HL-60 (cell line): ENCODE measurements at regions not wholly inside any gene's neighbourhood (a gene's known extent, or its start where the extent isn't known, plus 50 kb on each side); places are given as distances from the start of the nearest gene placed in this dataset.

Source experiments
- GABPA ChIP-seq: IDR thresholded peaks from 2 replicates; pipeline ENCODE4 v1.6.1; 2012; ENCODE audit warnings: low read depth
- POLR2AphosphoS5 ChIP-seq: IDR thresholded peaks from 2 replicates; pipeline ENCODE4 v1.6.1; 2012; ENCODE audit warnings: low read depth
- SPI1 ChIP-seq: IDR thresholded peaks from 2 replicates; pipeline ENCODE4 v1.6.1; 2012; ENCODE audit warnings: low read depth, mild to moderate bottlenecking, borderline replicate concordance
- TF ChIP-seq, protein P1 (sequence below): IDR thresholded peaks from one replicate; pipeline ENCODE4 v1.5.1; 2011; ENCODE audit warnings: low read length, control low read depth, inconsistent platforms; ENCODE audit not compliant: insufficient read depth
- TF ChIP-seq, protein P2 (sequence below): IDR thresholded peaks from 2 replicates; pipeline ENCODE4 v1.6.1; 2012; ENCODE audit warnings: low read depth; ENCODE audit not compliant: insufficient replicate concordance

DNA sequence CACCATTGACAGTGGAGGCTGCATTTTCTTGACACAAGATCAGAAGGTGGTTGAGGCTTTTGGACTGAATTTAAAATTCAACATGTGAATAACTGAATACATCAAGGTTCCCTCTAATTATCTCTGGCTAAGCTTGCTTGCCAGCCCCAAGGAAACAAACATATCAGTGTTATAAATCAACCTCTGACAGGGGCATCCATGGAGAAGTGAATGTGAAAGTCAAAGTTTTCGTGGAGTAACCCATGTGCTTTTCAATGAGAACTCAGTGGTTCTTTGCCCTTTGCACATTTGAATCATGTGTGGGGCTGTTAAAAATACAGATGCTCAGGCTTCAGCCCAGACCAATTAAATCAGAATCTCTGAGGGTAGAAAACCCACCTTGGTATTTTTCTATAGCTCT lies 128.9 kb downstream of the LRRC70 start:
- TF ChIP-seq POLR2AphosphoS5 (no peak), GABPA (no peak), SPI1 (no peak)
- TF ChIP-seq, protein P1, sequence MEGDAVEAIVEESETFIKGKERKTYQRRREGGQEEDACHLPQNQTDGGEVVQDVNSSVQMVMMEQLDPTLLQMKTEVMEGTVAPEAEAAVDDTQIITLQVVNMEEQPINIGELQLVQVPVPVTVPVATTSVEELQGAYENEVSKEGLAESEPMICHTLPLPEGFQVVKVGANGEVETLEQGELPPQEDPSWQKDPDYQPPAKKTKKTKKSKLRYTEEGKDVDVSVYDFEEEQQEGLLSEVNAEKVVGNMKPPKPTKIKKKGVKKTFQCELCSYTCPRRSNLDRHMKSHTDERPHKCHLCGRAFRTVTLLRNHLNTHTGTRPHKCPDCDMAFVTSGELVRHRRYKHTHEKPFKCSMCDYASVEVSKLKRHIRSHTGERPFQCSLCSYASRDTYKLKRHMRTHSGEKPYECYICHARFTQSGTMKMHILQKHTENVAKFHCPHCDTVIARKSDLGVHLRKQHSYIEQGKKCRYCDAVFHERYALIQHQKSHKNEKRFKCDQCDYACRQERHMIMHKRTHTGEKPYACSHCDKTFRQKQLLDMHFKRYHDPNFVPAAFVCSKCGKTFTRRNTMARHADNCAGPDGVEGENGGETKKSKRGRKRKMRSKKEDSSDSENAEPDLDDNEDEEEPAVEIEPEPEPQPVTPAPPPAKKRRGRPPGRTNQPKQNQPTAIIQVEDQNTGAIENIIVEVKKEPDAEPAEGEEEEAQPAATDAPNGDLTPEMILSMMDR = no peak
- TF ChIP-seq, protein P2, sequence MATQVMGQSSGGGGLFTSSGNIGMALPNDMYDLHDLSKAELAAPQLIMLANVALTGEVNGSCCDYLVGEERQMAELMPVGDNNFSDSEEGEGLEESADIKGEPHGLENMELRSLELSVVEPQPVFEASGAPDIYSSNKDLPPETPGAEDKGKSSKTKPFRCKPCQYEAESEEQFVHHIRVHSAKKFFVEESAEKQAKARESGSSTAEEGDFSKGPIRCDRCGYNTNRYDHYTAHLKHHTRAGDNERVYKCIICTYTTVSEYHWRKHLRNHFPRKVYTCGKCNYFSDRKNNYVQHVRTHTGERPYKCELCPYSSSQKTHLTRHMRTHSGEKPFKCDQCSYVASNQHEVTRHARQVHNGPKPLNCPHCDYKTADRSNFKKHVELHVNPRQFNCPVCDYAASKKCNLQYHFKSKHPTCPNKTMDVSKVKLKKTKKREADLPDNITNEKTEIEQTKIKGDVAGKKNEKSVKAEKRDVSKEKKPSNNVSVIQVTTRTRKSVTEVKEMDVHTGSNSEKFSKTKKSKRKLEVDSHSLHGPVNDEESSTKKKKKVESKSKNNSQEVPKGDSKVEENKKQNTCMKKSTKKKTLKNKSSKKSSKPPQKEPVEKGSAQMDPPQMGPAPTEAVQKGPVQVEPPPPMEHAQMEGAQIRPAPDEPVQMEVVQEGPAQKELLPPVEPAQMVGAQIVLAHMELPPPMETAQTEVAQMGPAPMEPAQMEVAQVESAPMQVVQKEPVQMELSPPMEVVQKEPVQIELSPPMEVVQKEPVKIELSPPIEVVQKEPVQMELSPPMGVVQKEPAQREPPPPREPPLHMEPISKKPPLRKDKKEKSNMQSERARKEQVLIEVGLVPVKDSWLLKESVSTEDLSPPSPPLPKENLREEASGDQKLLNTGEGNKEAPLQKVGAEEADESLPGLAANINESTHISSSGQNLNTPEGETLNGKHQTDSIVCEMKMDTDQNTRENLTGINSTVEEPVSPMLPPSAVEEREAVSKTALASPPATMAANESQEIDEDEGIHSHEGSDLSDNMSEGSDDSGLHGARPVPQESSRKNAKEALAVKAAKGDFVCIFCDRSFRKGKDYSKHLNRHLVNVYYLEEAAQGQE = no peak
